ENCODE measurements at regions not wholly inside any gene's neighbourhood (a gene's known extent, or its start where the extent isn't known, plus 50 kb on each side); places are given as distances from the start of the nearest gene placed in this dataset.
"Not testable (repeated sequence)": the region's sequence is repeated elsewhere in the genome, so short reads cannot be mapped to it uniquely, and the experiment has no call there.

DNA sequence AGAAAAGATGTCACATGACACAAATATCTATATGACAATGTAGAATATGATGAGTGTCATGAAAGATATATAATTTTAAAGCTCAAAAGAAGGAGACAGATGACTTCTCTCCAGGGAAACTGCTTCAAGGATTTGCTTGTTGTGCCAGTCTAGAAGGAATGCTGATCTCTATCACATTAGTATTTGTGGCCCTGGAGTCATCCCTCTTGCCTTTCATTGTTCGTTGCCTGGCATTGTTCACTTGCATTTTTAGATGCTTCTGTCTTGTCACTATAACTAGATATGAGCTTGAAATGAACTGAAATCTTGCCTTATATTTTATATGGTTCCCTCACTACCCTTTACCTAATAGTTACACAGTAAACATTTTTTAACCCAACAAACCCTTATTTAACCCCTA is 207.5 kb downstream of the ZNF608 start:
- no peak for DNase-seq

DNA sequence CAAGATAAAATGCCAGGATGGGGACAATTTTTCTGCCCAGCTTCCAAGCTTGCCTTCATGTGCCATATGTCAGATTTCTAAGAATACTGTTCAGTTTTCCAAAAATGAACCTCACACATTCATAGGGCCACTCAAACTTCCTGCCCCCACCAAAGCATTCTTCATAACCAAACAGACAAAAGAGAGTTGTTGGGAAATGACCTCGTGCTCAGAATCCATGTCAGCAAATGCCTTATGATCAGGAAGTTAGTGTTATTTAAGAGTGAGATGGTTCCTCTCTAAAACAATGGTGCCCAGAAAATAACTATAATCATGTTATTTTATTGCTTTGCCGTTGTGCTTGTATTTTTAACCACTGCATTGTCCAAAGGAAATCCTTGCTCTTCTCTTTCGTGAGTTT is 208.2 kb downstream of the ZNF608 start:
- no peak for DNase-seq

DNA sequence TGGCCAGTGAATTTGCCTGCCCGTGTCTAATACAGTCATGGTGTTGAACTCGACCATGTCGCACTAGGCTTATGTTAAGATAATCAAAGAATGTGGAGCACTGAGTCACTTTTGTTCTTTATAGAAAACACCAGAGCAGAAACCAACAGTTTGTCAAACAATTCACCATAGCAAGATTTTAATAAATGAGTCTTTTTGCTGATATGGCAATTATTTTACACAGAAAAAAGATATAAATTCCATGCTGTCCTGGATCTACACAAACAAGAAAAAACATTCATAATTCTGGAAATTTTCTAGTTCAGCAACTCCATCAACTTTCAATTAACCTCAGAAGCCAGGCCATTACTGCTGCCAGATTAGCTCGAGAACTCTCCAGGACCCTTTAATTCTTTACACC is 208.9 kb downstream of the ZNF608 start:
- no peak for DNase-seq

- DNase-seq: no peak
Observed at GRCh38 chr5:124537107-124537506, 209.3 kb downstream of the ZNF608 start.

GRCh38 chr5:124536333-124536732 is 210.1 kb downstream of the ZNF608 start:
- DNase-seq: no peak

DNA sequence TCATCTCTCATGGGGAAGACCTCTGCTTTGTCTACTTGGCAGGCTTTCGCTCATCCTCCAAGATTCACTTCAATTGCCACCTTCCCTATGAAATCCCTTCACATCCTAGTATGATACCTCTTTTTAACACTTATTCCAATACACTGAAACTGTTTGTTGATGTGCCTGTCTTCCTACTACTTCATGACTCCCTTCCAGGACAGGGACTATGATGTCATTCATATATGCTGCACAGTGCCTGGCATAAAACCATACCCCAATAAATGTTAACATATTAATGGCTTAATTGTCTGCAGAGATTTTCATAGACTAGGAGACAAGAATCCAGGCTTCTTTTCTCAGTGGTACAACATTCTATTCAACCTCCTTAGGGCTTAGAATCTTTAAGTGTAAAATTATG is 215.5 kb downstream of the ZNF608 start:
- DNase-seq: no peak

DNA sequence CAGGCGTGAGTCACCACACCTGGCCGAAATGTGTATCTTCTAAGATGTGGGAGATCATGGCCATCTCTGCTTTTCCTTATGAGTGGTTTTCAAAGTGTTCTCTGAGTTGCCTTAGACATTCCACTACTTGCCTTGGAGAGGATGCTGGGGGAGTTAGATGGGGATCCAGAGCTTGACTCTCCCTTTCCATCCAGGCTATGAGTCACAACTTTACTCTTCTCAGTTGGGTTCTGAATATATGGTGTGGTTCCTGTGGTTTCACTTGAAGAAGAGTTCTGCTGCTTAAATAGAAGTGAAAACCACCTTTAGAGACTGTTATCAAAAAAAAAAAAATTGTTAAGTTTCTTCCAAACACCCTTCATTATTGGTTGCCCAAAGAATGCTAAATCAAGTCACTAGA is 217.6 kb downstream of the ZNF608 start:
- no peak for DNase-seq

- DNase-seq: no peak
Observed at GRCh38 chr5:124527220-124527991, 219.0 kb downstream of the ZNF608 start.

GRCh38 chr5:124526079-124526478 is 220.4 kb downstream of the ZNF608 start:
- not testable (repeated sequence) for DNase-seq

- DNase-seq: peak in 1 of 2 donors; percentile 39
Observed at GRCh38 chr5:124524552-124525232, 221.7 kb downstream of the ZNF608 start.

DNA sequence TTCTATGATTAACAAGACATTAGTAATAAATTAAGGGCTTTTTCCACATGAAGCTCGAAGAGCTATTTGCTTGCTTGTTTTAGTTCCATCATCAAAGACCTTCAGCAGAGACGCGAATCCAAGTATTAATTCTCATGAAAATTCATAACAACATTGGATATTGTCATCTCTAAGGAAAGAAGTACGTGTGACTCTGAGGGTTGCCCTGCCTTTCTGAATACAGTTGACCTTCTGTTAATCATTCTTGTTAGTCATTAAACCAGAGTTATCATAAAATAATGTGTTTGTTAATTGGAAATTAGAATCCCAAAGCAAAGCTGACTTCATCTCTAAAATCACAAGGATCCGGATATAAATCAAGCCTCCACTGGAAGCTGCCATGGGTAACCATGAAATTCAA is 222.5 kb downstream of the ZNF608 start:
- no peak for DNase-seq

DNA sequence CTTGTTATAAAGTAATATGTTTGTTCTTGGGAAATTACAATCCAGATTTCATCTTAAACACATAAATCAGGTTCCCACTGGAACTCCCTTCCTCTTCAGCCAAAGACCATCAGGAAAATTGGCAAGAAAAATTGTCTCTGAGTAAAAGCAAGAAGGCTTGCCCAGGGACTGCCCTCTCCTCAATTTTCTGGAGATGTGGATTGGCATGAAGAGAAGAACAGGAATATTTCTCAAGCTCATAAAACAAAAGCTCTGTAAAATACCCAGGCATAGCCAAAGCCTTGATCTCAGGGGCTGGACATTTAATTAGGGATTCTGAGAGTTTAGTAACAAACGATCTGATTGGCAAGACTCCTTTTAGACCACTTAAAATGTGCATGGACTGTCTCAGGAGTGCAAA is 223.4 kb downstream of the ZNF608 start:
- no peak for DNase-seq

DNA sequence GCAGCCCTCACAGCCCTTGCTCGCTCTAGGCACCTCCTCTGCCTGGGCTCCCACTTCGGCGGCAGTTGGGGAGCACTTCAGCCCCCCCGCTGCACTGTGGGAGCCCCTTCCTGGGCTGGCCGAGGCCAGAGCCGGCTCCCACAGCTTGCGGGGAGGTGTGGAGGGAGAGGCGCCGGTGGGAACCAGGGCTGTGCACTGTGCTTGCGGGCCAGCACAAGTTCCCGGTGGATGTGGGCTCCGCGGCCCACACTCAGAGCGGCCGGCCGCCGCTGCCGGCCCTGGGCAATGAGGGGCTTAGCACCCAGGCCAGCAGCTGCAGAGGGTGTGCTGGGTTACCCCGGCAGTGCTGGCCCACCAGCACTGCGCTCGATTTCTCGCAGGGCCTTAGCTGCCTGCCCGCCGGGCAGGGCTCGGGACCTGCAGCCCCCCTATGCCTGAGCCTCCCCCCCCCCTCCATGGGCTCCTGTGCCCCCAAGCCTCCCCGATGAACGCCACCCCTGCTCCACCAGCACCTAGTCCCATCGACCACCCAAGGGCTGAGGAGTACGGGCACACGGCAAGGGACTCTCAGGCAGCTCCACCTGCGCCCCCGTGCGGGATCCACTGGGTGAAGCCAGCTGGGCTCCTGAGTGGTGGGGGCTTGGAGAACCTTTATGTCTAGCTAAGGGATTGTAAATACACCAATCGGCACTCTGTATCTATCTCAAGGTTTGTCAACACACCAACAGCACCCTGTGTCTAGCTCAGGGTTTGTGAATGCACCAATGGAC is 224.8 kb downstream of the ZNF608 start:
- DNase-seq: no peak

DNA sequence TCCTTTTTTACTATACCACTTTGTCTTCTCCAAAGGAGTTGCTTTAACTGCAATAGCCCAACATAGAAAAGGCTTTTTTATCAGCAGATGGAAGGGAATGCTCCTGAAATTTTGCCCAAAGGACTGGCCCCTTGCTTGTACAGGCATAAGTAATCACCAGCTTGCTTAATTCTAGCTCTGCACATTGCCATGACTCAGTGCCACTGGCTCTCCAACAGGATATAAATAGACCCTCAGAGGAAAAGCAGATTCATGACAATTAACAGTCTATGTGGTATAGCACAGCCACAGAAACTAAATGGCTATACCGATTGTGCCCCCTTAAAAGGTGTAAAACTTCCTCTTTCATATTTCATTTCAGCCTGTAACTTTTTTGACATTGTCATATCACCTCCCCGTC is 227.0 kb downstream of the ZNF608 start:
- DNase-seq: no peak

GRCh38 chr5:124516567-124516966 is 229.9 kb downstream of the ZNF608 start:
- no peak for DNase-seq

- DNase-seq: no peak
Observed at GRCh38 chr5:124515497-124516245, 230.8 kb downstream of the ZNF608 start.

- no peak for DNase-seq
Observed at GRCh38 chr5:124514956-124515355, 231.5 kb downstream of the ZNF608 start.

GRCh38 chr5:124512952-124513632 is 233.3 kb downstream of the ZNF608 start:
- no peak for DNase-seq

GRCh38 chr5:124512236-124512635 is 234.2 kb downstream of the ZNF608 start:
- DNase-seq: no peak

DNA sequence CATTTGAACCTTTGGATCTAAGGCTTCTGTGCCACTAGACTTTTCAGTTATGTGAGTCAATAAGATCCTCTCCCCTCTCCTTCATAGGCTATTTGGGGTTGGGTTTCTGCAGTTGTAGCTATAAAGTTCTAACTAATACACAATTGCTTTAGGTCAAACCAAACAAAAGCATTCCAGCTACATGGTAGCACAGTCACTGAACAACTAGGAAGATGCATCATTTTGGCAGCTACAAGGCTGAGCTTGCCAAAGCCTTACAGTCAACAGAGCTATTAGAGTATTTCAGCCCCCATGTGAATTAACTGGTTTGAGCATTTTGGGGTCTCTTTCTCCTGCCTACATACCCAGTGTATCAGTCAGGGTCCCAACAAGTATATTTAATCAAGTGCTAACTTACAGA is 234.6 kb downstream of the ZNF608 start:
- no peak for DNase-seq

GRCh38 chr5:124507688-124508087 is 238.8 kb downstream of the ZNF608 start:
- DNase-seq: no peak

Measured in CD4-positive, alpha-beta T cell treated with Interleukin-1 beta for 1 hour (primary cell).